SKM-1 (cell line): ENCODE measurements at regions not wholly inside any gene's neighbourhood (a gene's known extent, or its start where the extent isn't known, plus 50 kb on each side); places are given as distances from the start of the nearest gene placed in this dataset.

Experiments used
- DNase-seq: peaks from one replicate; lab custom pipeline; 2025; ENCODE audit not compliant: unreplicated experiment; lab: John Stamatoyannopoulos, UW

DNA sequence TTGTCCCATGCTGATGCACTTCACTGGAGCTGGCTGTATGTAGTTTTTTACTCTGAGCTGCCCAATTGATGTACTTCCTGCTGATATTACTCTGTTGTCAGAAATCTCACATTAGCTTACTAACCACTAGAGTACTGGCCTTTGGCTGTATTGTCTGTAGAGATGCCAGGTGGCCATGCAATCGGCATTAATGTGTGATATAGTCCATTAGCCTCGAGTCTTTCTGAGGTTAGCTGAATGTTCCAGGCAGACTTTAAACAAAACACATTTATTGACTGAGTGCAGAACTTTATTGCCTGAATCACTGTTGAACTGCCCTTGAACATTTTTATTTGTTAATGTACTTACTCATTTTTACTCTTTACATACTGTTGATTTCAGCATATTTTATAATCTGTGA, 335.2 kb downstream of the PCDH10 start:
- DNase-seq, result no peak

DNA sequence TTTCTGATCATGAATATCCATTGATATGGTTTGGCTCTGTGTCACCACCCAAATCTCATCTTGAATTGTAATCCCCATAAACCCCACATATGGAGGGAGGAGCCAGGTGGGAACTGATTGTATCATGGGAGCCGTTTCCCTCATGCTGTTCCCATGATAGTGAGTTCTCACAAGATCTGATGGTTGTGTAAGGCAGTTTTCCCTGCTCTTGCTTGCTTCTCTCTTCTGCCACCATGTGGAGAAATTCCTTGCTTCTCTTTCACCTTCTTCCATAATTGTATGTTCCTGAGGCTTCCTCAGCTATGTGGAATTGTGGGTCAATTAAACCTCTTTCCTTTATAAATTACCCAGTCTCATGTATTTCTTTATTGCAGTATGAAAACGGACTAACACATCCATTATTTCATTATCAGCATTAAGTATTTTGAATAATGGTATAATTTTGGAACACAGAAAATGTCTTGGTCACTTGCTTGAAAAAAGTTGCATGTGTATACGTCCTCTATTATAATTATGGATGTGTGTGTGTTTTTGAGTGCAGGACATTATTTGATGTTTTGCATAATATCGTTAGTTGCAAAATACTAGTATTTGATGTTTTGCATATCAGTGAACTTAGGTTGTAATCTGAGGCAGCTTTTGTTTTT, 334.6 kb downstream of the PCDH10 start:
- no peak for DNase-seq

- DNase-seq, result no peak
These were observed 327.0 kb downstream of the PCDH10 start for GRCh38 chr4:133476063-133476462.

- DNase-seq, result no peak
These were observed 325.4 kb downstream of the PCDH10 start for GRCh38 chr4:133474501-133474900.

DNA sequence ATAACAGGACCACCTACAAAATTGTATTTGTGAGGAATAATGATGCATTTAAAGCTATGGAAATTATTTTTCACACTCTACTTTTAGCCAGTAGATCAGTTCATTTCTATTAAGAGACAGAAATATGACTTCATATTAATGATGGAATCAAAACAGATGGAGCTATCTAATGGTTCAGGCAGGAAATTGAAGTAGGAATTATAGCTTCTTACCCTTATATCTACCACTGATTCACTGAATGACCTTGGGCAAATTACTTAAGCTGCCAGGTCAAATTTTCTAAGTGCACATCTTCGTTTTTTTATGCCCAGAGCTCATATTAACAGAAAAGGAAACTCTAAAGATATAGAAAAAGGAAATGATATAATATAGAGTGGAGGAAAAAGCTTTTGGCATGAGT, 323.1 kb downstream of the PCDH10 start:
- DNase-seq, result no peak

DNA sequence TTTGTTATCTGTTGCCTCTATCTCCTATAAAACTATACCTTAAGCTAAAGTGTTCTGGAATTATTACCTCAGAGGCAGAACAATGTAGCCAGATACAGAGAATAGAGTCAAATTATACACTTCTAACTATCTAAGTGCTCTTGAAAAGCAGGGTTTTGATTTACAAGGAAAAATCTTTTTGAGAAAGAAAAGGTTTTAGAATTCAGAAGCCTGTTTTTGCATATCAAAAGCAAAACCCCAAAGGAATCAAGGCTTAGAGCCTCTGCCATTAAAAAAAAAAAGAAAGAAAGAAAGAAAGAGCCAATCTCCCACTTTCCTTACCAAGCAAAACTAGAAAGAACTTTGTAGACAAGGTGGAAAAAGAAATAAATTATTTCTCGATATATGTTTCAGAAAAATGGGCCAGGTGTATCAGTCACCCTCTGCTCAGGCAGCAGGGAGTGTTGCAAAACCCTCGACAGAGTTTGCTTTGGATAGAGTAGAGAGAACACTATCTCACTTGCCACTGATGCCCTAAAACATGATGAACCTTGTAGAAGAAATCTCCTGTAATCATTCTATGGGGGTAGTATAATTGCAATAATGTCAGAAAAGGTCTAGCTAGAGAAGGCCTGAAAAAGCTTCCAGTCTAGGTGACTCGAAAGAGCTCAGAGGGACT, 318.3 kb downstream of the PCDH10 start:
- DNase-seq, result no peak

- no peak for DNase-seq
These were observed 315.9 kb downstream of the PCDH10 start for GRCh38 chr4:133465022-133465421.

DNA sequence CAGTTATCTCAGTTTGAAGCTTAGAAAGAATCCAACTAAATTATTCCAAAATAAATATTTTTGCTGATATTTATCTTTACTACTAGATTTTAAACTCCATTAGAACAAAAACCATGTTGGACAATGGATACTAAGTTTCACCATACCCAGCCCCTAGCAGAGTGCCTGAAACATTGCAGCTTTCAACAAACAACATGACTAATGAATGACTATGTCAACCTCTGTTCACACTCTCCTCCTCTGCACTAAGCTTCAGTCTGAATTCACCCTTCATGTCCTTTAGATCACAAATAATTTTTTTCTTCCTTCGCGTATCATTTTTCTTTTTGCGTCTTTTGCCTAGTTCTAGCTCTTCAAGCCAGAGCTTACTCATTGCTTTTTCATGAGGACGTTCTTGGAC, 315.2 kb downstream of the PCDH10 start:
- no peak for DNase-seq

- DNase-seq, result no peak
These were observed 303.6 kb downstream of the PCDH10 start for GRCh38 chr4:133452678-133453077.

DNA sequence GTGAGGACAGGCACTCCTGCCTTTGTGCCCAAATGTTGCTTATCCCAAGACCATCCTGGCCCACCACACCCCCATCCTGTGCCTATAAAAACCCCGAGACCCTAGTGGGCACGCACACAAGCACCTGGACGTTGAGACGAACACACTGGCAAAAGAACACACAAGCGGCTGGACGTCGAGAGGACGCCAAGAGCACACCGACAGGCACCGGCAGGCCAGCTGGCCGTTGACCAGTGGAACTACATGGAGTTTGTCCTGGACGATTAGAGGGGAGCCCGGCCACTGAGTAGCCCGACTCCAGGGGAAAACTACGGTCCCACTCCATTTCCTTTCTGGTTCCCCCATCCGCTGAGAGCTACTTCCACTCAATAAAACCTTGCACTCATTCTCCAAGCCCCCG, 301.7 kb downstream of the PCDH10 start:
- DNase-seq, result no peak

DNA sequence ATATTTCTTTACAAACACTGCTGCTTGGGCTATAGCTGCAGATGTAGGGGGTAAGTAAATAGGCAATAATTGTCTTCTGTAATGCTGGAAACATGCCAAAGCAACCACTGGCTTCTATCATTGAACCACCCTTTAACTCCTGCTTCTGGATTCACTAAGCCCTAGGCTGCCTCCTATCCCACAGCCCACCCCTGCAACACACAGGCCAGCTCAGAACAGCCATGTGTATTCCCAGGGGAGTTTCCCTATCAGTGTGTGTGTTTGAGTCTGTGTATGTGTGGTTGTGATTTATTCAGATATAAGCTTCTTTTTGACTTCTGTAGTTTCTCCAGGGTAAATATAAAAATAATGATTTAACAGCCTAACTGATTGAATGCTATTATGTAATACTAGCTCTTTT, 291.3 kb downstream of the PCDH10 start:
- no peak for DNase-seq

DNA sequence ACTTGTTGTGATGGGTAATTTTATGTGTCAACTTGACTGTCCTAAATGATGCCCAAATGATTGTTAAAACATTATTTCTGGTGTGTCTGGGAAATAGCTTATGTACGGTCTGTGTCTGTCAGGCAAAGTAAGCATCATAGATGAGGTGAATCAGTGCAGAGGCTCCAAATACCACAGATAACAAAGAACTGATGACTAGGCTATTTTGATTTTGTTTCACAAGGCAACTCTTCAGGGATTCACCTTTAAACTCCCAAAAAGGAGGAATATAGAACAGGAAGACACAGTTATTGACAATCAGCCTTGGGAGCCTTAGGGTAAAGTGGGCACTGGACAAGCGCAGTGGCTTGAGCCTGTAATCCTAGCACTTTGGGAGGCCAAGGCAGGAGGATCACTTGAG, 290.7 kb downstream of the PCDH10 start:
- no peak for DNase-seq

- no peak for DNase-seq
These were observed 275.5 kb downstream of the PCDH10 start for GRCh38 chr4:133424605-133425004.

GRCh38 chr4:133403913-133404312, 254.8 kb downstream of the PCDH10 start:
- DNase-seq, result no peak

GRCh38 chr4:133402616-133403015, 253.5 kb downstream of the PCDH10 start:
- DNase-seq, result no peak

- no peak for DNase-seq
These were observed 246.0 kb downstream of the PCDH10 start for GRCh38 chr4:133394971-133395627.

DNA sequence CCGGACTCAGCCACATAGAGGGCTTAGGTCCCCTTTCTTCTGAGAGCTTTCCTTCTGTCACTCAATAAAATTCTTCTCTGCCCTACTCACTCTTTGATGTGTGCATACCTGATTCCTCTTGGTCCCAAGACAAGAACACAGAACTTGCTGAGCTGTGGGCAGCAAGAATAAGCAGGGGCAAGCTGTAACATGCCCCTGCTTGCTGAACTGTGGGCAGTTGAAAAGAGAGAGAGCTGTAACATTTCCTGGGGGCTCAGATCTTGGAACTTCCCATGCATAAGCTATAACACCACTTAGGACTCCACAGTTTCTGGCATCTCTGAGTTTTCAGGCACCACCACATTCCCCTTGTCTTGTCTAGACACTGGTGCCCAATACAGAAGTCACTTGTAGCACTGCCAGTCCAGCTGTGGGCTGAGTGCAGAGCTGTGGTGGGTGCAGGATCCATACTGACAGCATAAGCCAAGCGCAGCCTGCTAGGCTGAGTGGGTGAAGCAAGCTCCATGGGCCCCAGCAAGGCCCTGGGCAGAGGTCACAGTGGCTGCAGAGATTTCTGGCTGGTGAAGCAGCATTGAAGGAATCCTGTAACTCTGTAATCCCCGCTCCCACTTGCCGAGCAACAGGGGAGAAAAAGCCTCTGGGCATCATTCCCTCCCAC, 241.2 kb downstream of the PCDH10 start:
- no peak for DNase-seq

- no peak for DNase-seq
These were observed 239.9 kb downstream of the PCDH10 start for GRCh38 chr4:133389029-133389428.

DNA sequence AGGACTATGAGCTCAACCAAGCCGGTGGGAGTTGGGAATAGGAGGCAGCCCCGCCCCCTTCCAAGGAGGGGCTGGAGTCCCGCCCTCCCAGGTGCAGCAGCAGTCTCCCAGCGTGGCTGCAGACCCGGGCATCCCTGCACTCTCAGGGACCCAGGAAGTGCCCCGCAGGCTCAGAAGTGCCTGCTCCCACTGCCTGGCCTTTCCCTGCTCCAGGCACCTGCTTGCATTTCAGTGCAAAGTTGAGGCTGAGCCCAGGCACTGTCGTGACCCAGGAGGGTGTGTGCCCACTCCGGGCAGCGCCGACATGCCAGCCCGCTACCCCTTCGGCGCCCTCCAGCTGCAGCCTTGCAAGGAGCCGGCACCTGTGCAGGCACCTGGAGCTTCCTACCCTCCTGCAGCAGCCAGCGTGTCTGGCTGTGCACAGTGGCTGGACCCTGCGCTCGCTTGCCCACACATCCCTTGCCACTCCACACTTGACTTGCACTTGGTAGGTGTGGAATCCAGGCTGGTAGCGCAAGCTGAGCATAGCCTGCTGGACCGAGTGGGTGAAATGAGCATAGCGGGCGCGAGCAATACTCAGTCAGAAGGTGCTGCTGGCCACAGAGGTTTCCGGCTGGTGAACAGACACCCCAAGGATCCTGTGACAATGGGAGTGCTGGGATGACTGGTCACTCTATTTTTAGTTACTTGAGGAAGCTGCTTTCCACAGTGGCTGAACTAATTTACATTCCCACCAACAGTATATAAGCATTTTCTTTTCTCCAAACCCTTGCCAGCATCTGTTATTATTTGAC, 236.3 kb downstream of the PCDH10 start:
- DNase-seq, result no peak

DNA sequence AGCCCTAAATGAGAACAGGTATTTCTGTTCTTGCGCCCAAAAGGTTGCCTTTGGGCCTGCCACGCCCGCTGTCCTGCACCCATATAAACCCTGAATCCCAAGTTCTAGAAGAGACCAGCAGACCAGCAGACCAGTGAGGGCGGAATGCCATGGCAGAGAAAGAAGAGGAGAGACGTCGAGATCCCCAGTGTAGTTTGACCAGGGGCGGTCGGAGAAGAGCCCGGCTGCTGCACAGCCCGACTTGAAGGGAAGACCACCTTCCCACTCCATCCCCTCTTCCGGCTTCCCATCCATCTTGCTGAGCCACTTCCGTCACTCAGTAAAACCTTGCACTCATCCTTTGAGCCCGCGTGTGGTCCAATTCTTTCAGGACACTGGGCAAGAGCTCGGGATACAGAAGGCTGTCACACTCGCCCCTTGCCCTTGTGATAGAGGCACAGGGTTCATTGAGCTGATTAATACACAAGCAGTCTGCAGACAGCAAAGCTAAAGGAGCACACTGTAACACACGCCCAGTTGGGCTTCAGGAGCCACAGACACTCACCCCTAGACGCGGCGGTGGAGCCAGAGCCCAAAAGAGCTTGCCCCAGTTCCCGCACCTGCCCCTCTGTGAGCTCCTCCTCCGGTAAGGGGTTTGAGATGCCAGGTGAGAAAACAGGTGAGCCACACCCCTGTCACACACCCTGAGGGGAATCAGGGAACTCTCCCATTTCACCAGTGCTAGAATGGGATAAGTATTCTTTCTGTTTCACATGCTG, 230.8 kb downstream of the PCDH10 start:
- no peak for DNase-seq
